ENCODE measurements at regions not wholly inside any gene's neighbourhood (a gene's known extent, or its start where the extent isn't known, plus 50 kb on each side); places are given as distances from the start of the nearest gene placed in this dataset.

GRCh38 chr15:24766511-24767133, 91.0 kb downstream of the NPAP1 start:
- no peak for TF ChIP-seq CTCF (IDR thresholded peaks at IDR 0.05)
- no peak for TF ChIP-seq POLR2A (IDR thresholded peaks at IDR 0.05)
- TF ChIP-seq EP300 (IDR thresholded peaks at IDR 0.05): no peak

Data from ovary (tissue), 3 donors.